ENCODE measurements at regions not wholly inside any gene's neighbourhood (a gene's known extent, or its start where the extent isn't known, plus 50 kb on each side); places are given as distances from the start of the nearest gene placed in this dataset.

- no peak for DNase-seq (ENCODE audit: low read depth)
Observed at GRCh38 chr11:69970785-69971535, 107.2 kb upstream of the ANO1 start.

- no peak for DNase-seq (ENCODE audit: low read depth)
Observed at GRCh38 chr11:69971741-69972140, 106.4 kb upstream of the ANO1 start.

GRCh38 chr11:69972351-69972802 is 105.7 kb upstream of the ANO1 start:
- no peak for DNase-seq (ENCODE audit: low read depth)

GRCh38 chr11:69974528-69974927 is 103.6 kb upstream of the ANO1 start:
- DNase-seq (ENCODE audit: low read depth), result no peak

- no peak for DNase-seq (ENCODE audit: low read depth)
Observed at GRCh38 chr11:69975822-69976221, 102.3 kb upstream of the ANO1 start.

GRCh38 chr11:69976794-69977193 is 101.3 kb upstream of the ANO1 start:
- no peak for DNase-seq (ENCODE audit: low read depth)

GRCh38 chr11:69977951-69978350 is 100.2 kb upstream of the ANO1 start:
- no peak for DNase-seq (ENCODE audit: low read depth)

- DNase-seq (ENCODE audit: low read depth), result no peak
Observed at GRCh38 chr11:69978841-69979614, 99.1 kb upstream of the ANO1 start.

- DNase-seq (ENCODE audit: low read depth), result no peak
Observed at GRCh38 chr11:69979632-69980031, 98.5 kb upstream of the ANO1 start.

- no peak for DNase-seq (ENCODE audit: low read depth)
Observed at GRCh38 chr11:69981119-69981784, 96.9 kb upstream of the ANO1 start.

- DNase-seq (ENCODE audit: low read depth), result no peak
Observed at GRCh38 chr11:69982690-69983570, 95.2 kb upstream of the ANO1 start.

GRCh38 chr11:69983571-69983877 is 94.6 kb upstream of the ANO1 start:
- no peak for DNase-seq (ENCODE audit: low read depth)

GRCh38 chr11:69983897-69984438 is 94.1 kb upstream of the ANO1 start:
- DNase-seq (ENCODE audit: low read depth), result no peak

GRCh38 chr11:69984457-69985261 is 93.5 kb upstream of the ANO1 start:
- DNase-seq (ENCODE audit: low read depth), result no peak

GRCh38 chr11:69985331-69985640 is 92.8 kb upstream of the ANO1 start:
- DNase-seq (ENCODE audit: low read depth), result no peak

GRCh38 chr11:69985641-69986439 is 92.3 kb upstream of the ANO1 start:
- no peak for DNase-seq (ENCODE audit: low read depth)

- no peak for DNase-seq (ENCODE audit: low read depth)
Observed at GRCh38 chr11:69986440-69986787, 91.7 kb upstream of the ANO1 start.

GRCh38 chr11:69986830-69987229 is 91.3 kb upstream of the ANO1 start:
- no peak for DNase-seq (ENCODE audit: low read depth)

GRCh38 chr11:69992026-69992425 is 86.1 kb upstream of the ANO1 start:
- DNase-seq (ENCODE audit: low read depth), result no peak

- no peak for DNase-seq (ENCODE audit: low read depth)
Observed at GRCh38 chr11:69992943-69993694, 85.0 kb upstream of the ANO1 start.

All from iris pigment epithelial cell (primary cell).